Activated CD8-positive, alpha-beta T cell treated with anti-CD3 and anti-CD28 coated beads, Interleukin-2, amount 10 ng/mL, durations not matched to agents 7 days and 5 days (primary cell): ENCODE measurements at regions not wholly inside any gene's neighbourhood (a gene's known extent, or its start where the extent isn't known, plus 50 kb on each side); places are given as distances from the start of the nearest gene placed in this dataset.
A peak's percentile ranks its signal among the peaks of the same experiment; 100 is the strongest.

Experiments used
- ATAC-seq: fragments of 150-1000 bp; cut with Tn5 transposase; one replicate; pipeline ENCODE4 v1.10.0; 2021; ENCODE audit warnings: moderate library complexity
- CTCF ChIA-PET: fragments of 350-600 bp; sonication (Branson Sonifier 250); formaldehyde crosslinking; loops from one replicate; lab custom pipeline; 2021; ENCODE audit warnings: antibody characterized with exemption; lab: Charles Lee
- POLR2A ChIA-PET: fragments of 350-600 bp; sonication (Branson Sonifier 250); formaldehyde crosslinking; loops from one replicate; lab custom pipeline; 2021; ENCODE audit warnings: antibody characterized with exemption; lab: Charles Lee
- DNase-seq: peaks from one replicate; pipeline ENCODE4 v3.0.0-alpha.2; 2020
- H3K27ac Mint-ChIP-seq: one replicate; pipeline ENCODE4 v1.8.0; 2021; ENCODE audit warnings: mild to moderate bottlenecking, mixed read lengths
- H3K27me3 Mint-ChIP-seq: one replicate; pipeline ENCODE4 v1.8.0; 2021; ENCODE audit warnings: low read depth, mixed read lengths
- H3K36me3 Mint-ChIP-seq: one replicate; pipeline ENCODE4 v1.8.0; 2021; ENCODE audit warnings: low read depth, mixed read lengths
- H3K4me1 Mint-ChIP-seq: one replicate; pipeline ENCODE4 v1.8.0; 2021; ENCODE audit warnings: low read depth, mixed read lengths
- H3K4me3 Mint-ChIP-seq: one replicate; pipeline ENCODE4 v1.8.0; 2021; ENCODE audit warnings: mild to moderate bottlenecking, mixed read lengths
- H3K9me3 Mint-ChIP-seq: one replicate; pipeline ENCODE4 v1.8.0; 2022; ENCODE audit warnings: mixed read lengths; ENCODE audit not compliant: insufficient read depth

DNA sequence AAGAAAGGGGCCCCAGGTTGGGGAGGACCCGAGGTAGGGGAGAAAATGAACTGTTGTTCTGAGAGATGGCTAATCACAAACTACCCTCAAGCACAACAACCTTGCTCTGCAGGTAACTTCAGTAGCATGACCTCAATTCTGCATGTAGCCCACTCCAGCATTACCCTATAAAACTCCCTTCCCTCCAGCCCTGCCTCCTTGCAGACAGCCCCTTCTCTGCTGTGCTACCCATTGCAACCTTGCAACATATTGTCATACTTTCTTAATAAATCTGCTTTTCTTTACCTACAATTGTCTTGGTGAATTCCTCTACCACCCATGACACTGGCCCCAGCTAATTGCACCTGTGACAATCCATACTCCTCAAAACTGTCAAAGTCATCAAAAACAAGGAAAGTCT, 428.9 kb downstream of the MATN1 start:
- ChIA-PET POLR2A (no interaction called here), CTCF (no interaction called here)
- DNase-seq = no peak
- H3K4me1 Mint-ChIP-seq = no peaks in the 10 kb centered on the region
- no peak overlapping the region for H3K27ac Mint-ChIP-seq
- ATAC-seq = no peak
- H3K4me3 Mint-ChIP-seq = no peak overlapping the region
- no peaks in the 10 kb centered on the region for H3K36me3 Mint-ChIP-seq
- H3K27me3 Mint-ChIP-seq = peaks cover 19% of the 10 kb centered on the region
- no peaks in the 10 kb centered on the region for H3K9me3 Mint-ChIP-seq

DNA sequence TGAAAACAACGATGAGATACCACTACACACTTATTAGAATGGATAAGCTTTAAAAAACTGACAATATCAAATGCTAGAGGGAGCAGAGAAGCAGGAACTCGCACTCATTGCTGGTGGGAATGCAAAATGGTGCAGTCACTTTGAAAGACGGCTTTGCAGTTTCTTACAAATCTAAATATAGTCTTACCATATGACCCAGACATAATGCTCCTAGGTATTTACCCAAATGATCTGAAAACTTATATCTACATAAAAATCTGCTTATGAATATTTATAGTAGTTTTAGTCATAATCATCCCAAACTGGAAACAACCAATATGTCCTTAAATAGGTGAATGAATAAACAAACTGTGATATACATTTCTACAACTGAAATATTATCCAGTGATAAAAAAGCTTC, 430.9 kb downstream of the MATN1 start:
- POLR2A ChIA-PET = no interaction called here
- Mint-ChIP-seq H3K27me3 (peaks cover 19% of the 10 kb centered on the region), H3K9me3 (no peaks in the 10 kb centered on the region), H3K36me3 (no peaks in the 10 kb centered on the region), H3K4me3 (no peak overlapping the region), H3K27ac (no peak overlapping the region), H3K4me1 (no peaks in the 10 kb centered on the region)
- ATAC-seq (no peak), DNase-seq (no peak)
- CTCF ChIA-PET = no interaction called here

DNA sequence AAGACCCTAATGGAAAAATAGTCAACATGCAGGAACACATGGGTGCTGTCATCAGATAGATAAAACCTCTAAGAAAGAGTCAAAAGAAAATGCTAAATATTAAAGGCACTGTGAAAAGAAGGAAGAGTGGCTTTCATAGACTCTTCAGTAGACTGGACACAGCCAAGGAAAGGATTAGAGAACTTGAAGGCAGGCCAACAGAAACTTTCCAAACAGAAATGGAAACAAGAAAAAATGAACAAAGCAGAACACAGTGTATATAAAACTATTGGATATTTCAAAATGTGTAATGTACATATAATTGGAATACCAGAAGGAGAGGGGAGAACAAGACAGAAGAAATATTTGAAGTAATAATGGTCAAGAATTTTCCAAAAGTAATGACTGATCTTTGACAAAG, 431.9 kb downstream of the MATN1 start:
- H3K4me3 Mint-ChIP-seq = no peak overlapping the region
- no peaks in the 10 kb centered on the region for H3K4me1 Mint-ChIP-seq
- ATAC-seq (no peak), DNase-seq (no peak)
- H3K27ac Mint-ChIP-seq = no peak overlapping the region
- ChIA-PET CTCF (no interaction called here), POLR2A (no interaction called here)
- H3K27me3 Mint-ChIP-seq = peaks cover 19% of the 10 kb centered on the region
- H3K36me3 Mint-ChIP-seq = no peaks in the 10 kb centered on the region
- no peaks in the 10 kb centered on the region for H3K9me3 Mint-ChIP-seq

DNA sequence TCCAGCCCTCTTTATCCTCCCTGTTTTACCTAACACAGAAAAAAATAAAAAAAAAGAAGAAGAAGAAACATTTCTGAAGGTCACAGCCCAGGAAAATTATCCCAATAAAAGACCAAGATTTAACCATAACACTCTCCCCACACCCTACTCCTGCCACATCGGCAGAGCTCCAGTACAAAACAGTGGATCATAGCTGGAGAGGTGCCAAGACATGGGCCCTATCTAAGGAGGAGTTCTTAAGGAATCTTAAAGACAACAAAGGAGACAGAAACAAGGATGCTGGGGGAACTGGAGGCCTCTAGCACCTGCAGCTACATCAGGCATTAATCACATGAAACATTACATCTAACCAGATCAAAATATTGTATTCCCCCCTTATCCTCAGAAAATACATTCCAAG, 432.8 kb downstream of the MATN1 start:
- H3K4me1 Mint-ChIP-seq = no peaks in the 10 kb centered on the region
- ATAC-seq (no peak), DNase-seq (no peak)
- ChIA-PET CTCF (interaction anchor here (0.5 kb wide), 1 partner anchor 410 kb away, joined by 3 read pairs; no protein-coding TSS in a partner anchor), POLR2A (no interaction called here)
- H3K36me3 Mint-ChIP-seq = no peaks in the 10 kb centered on the region
- peaks cover 19% of the 10 kb centered on the region for H3K27me3 Mint-ChIP-seq
- no peak overlapping the region for H3K4me3 Mint-ChIP-seq
- H3K9me3 Mint-ChIP-seq = no peaks in the 10 kb centered on the region
- no peak overlapping the region for H3K27ac Mint-ChIP-seq

DNA sequence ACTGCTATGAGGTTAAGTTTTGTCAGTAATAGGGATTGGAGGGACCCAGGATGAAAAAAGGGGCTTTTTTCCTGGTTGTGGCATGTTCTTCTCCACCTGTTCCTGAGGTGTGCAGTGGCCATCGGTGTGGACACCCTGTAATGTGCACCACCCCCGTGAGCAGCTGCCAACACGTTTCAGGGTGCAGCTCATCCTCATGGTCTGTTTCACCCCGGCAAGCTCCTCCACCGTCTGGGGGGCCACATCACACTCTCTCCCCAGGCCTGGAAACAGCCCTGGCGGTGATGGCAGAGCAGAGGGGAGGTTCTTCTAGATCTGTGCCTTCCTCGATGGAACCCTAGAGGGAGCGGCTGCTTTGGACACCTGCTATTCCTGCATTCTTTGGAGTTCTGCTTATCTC, 435.4 kb downstream of the MATN1 start:
- peaks cover 8% of the 10 kb centered on the region for H3K4me1 Mint-ChIP-seq
- CTCF ChIA-PET = no interaction called here
- POLR2A ChIA-PET = no interaction called here
- H3K27ac Mint-ChIP-seq = no peak overlapping the region
- no peaks in the 10 kb centered on the region for H3K9me3 Mint-ChIP-seq
- no peak for ATAC-seq
- H3K4me3 Mint-ChIP-seq = no peak overlapping the region
- no peak for DNase-seq
- peaks cover 15% of the 10 kb centered on the region for H3K27me3 Mint-ChIP-seq
- no peaks in the 10 kb centered on the region for H3K36me3 Mint-ChIP-seq

DNA sequence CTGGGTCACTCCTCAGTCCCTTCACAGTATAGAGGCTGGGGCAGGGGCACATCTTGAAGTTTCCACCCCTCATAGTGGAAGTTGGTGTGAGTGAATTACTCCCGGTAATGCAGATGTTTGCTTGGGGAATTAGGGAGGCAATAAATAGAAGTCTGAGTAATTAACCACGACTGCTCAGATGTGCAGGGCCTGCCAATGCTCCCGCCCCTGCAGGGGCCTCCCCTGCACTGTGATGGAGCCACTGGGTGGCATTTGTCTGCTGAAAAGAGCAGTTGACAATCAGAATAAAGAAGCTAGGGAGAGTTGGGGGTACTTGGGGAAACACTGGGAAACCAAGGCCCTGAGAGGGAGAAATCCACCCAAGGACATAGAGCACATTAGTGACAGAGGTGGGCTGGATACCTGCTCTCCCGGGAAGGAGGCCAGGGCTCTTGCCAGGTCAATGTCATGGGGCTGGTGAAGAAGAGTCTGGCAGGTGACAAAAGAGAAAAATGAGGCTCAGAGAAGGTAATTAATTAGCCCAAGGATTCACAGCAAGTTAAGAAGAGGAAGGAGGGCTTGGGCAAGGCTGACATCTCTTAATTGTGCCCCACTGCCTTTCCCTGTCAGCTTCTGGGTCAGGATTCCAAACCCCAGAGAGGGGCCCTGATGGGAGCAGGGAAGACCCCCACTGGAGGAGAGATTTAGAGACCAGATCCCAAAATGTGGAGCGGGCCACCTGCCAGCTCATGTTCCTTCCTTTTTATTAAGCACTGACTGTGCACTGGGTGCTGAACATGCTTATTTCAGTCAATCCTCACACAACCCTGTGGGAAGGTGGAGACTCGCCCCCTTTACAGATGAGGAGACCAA, 436.2 kb downstream of the MATN1 start:
- no peak overlapping the region for H3K4me3 Mint-ChIP-seq
- peaks cover 15% of the 10 kb centered on the region for H3K27me3 Mint-ChIP-seq
- ATAC-seq = no peak
- no peaks in the 10 kb centered on the region for H3K36me3 Mint-ChIP-seq
- POLR2A ChIA-PET = no interaction called here
- CTCF ChIA-PET = no interaction called here
- no peak for DNase-seq
- H3K27ac Mint-ChIP-seq = no peak overlapping the region
- H3K4me1 Mint-ChIP-seq = peaks cover 14% of the 10 kb centered on the region
- H3K9me3 Mint-ChIP-seq = no peaks in the 10 kb centered on the region

DNA sequence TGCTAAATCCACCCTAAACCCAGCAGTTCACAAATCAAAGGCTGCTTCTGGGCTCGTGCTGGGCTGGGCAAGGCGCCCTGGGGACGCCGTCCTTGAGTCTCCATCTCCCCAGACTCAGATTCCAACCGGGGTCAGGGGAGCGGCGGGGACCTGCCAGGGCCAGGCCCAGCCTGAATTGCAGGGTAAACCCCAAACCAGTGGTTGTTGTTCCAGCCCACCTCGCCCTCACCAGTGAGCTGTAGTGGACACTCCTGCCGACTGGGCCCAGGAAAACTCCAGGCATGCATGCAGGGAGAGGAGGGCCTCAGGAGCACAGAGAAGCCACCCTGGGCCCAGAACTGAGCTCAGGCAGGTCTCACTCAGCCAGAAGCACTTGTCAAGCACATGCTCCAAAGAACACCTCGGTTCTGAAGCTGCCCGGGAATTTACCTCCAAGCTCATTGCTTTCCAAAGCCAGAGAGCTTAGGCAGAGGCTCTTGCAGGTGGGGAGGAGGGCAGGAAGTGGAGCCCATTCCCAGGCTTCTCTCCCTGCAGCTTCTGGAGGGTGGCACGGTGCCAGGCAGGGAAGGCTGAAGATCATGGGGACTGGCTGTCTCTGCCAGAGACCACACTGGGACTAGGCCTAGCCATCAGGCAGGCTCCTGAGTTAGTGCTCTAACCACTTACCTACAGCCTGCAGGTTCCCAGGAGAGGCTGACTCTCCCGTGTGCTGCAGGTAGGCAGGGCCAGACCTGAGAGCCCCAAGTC, 437.0 kb downstream of the MATN1 start:
- no peak overlapping the region for H3K4me3 Mint-ChIP-seq
- ATAC-seq = no peak
- peaks cover 16% of the 10 kb centered on the region for H3K27me3 Mint-ChIP-seq
- POLR2A ChIA-PET = no interaction called here
- DNase-seq = no peak
- CTCF ChIA-PET = no interaction called here
- H3K36me3 Mint-ChIP-seq = no peaks in the 10 kb centered on the region
- no peaks in the 10 kb centered on the region for H3K9me3 Mint-ChIP-seq
- no peak overlapping the region for H3K27ac Mint-ChIP-seq
- H3K4me1 Mint-ChIP-seq = peaks cover 14% of the 10 kb centered on the region

DNA sequence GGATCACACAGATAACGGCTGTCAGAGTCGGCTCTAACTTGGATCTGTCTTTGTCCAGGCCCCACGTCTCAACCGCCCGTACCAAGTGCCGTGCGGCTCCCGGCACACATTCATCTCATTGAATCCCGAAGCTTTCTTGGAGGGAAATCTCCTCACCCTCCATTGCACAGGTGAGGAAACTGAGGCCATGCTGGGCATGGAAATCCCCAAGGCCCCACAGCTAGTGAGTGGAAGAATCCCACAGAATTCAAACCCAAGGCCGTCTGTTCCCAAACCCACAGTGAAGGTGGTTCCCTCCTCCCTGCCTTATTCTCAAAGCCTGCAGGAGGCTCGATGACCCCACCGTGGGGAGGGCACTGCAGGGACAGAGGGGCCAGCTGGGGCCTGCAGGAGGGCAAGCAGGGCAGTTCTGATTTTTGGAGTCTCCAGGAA, 437.9 kb downstream of the MATN1 start:
- H3K36me3 Mint-ChIP-seq = no peaks in the 10 kb centered on the region
- no peak overlapping the region for H3K27ac Mint-ChIP-seq
- CTCF ChIA-PET = no interaction called here
- DNase-seq (no peak), ATAC-seq (no peak)
- peaks cover 14% of the 10 kb centered on the region for H3K4me1 Mint-ChIP-seq
- peaks cover 16% of the 10 kb centered on the region for H3K27me3 Mint-ChIP-seq
- POLR2A ChIA-PET = no interaction called here
- H3K4me3 Mint-ChIP-seq = no peak overlapping the region
- no peaks in the 10 kb centered on the region for H3K9me3 Mint-ChIP-seq

DNA sequence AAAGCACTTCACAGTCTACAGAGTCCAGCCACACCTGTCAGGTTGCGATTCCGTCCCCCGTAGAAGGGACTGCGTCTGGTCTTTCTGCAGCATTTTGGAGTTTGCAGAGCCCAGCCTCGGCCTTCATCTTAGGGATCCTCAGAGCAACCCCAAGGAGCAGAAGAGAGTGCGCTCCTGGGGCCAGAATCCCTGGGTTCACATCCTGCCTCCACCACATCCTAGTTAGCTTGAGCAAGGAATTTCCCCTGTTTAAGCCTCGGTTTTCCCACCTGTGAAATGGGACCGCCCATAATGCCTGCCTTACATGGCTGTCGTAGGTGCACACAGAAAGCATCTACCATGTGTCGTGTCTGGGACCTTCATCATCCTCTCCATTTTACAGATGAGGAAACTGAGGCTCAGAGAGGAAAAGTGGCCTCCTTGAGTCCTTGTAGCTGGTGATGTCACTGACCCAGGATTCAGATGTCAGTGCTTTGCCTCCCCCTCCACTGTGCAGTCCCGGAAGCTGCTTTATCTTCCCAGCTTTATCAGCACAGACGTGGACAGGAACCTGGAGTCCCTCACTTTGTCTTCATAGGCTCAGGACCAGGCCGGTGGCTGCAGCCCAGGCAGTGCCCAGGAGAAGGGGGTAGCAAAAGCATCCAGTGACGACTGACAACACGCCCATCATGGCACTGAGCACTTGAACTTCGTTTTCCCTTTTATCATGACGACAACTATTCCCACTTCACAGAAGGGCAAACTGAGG, 438.5 kb downstream of the MATN1 start:
- Mint-ChIP-seq H3K4me3 (no peak overlapping the region), H3K27ac (no peak overlapping the region)

DNA sequence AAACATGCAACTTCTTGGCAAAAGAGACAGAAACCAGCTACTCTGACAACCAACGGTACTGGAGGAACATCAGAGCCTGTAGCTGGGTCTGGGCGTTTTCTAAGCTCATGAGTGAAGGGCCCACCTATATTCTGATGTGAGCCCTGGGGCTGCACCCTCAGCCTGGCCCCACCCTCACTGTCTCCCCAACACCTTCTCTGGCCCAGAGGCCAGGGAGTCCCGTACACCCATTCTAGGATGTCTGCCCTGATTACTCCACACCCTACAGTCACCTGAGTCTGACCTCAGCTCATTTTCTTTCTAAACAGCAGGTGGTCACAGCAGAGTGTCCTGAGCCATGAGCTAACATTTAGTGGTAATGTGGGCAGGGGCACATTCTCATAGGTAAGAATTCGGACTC, 439.2 kb downstream of the MATN1 start:
- CTCF ChIA-PET = no interaction called here

More for the DNA sequence above, 438.5 kb downstream of the MATN1 start:
- Mint-ChIP-seq H3K9me3 (no peaks in the 10 kb centered on the region), H3K4me1 (peaks cover 14% of the 10 kb centered on the region), H3K36me3 (no peaks in the 10 kb centered on the region), H3K27me3 (peaks cover 15% of the 10 kb centered on the region)
- POLR2A ChIA-PET = no interaction called here
- DNase-seq = no peak
- CTCF ChIA-PET = no interaction called here
- no peak for ATAC-seq

DNA sequence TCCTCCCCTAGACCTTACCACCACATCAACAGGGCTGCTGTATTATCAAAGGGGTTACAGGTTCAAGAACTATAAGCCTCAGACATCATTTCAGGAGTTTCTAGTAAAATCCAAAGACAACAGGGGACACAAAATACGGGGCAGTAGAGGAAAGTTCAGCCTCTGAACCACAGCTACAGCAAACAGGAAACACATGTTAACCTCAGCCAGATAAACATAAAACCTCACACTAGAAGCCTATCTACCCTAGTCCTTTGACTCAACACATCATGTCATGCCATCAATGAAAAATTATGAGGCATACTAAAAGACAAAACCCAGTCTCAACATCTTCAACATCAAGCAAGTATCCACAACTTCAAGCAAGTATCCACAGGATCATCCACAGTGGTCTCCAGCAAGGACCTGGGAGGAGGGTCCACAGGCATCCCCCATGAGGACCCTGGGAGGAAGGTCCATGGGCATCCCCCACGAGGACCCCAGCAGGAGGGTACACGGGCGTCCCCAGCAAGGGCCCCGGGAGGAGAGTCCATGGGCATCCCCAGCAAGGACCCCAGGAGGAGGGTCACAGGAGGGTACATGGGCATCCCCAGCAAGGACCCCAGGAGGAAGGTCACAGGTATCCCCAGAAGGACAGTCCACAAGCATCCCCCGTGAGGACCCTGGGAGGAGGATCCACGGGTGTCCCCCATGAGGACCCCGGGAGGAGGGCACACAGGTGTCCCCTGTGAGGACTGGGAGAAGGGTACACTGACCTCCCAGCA, 440.0 kb downstream of the MATN1 start:
- Mint-ChIP-seq H3K4me3 (no peak overlapping the region), H3K27me3 (peaks cover 20% of the 10 kb centered on the region), H3K36me3 (no peaks in the 10 kb centered on the region), H3K4me1 (peaks cover 14% of the 10 kb centered on the region), H3K27ac (no peak overlapping the region), H3K9me3 (no peaks in the 10 kb centered on the region)
- POLR2A ChIA-PET = no interaction called here
- DNase-seq (no peak), ATAC-seq (peak; percentile 51)
- CTCF ChIA-PET = no interaction called here

More for the DNA sequence above, 439.2 kb downstream of the MATN1 start:
- Mint-ChIP-seq H3K36me3 (no peaks in the 10 kb centered on the region), H3K4me1 (peaks cover 14% of the 10 kb centered on the region), H3K4me3 (no peak overlapping the region), H3K27ac (no peak overlapping the region), H3K9me3 (no peaks in the 10 kb centered on the region), H3K27me3 (peaks cover 17% of the 10 kb centered on the region)
- DNase-seq = no peak
- ATAC-seq = no peak
- POLR2A ChIA-PET = no interaction called here
